Common myeloid progenitor, CD34-positive (primary cell): ENCODE measurements at regions not wholly inside any gene's neighbourhood (a gene's known extent, or its start where the extent isn't known, plus 50 kb on each side); places are given as distances from the start of the nearest gene placed in this dataset.

ENCODE experiments used
- CTCF ChIA-PET: fragments of 350-600 bp; sonication (Branson Sonifier 250); formaldehyde crosslinking; loops from one replicate; lab custom pipeline; 2021; ENCODE audit warnings: antibody characterized with exemption; lab: Charles Lee
- POLR2A ChIA-PET: fragments of 350-600 bp; sonication (Branson Sonifier 250); formaldehyde crosslinking; loops from one replicate; lab custom pipeline; 2021; ENCODE audit warnings: antibody characterized with exemption; lab: Charles Lee
- DNase-seq, 3 donors: peaks; one replicate each; pipeline versions ENCODE4 v3.0.0 to v3.0.0-alpha.2; 2013
- H3K27ac ChIP-seq, 2 experiments: 1 replicate in 1 of 2; 2 replicates in 1 of 2; pipeline ENCODE4 v1.7.0; 2013; ENCODE audit warnings: inconsistent platforms in 2 of 2, low read length in 2 of 2, mild to moderate bottlenecking in 2 of 2, low read depth in 1 of 2, moderate library complexity in 1 of 2; ENCODE audit not compliant: severe bottlenecking in 2 of 2, insufficient read depth in 1 of 2, poor library complexity in 1 of 2
- H3K27me3 ChIP-seq, 5 experiments: replicated peaks in 2 of 5; 1 replicate in 3 of 5; 2 replicates in 2 of 5; pipeline versions ENCODE4 v1.6.1 to v1.7.0; 2013; ENCODE audit warnings: low read length in 4 of 5, mild to moderate bottlenecking in 2 of 5, moderate library complexity in 2 of 5, inconsistent platforms in 1 of 5; ENCODE audit not compliant: insufficient read depth in 5 of 5, control insufficient read depth in 4 of 5
- H3K36me3 ChIP-seq, 4 experiments: 1 replicate in 2 of 4; 2 replicates in 2 of 4; pipeline versions ENCODE4 v1.6.1 to v1.7.0; 2013; ENCODE audit warnings: low read length in 3 of 4, control low read depth in 1 of 4, mild to moderate bottlenecking in 1 of 4; ENCODE audit not compliant: control insufficient read depth in 4 of 4, insufficient read depth in 4 of 4
- H3K4me1 ChIP-seq, 4 experiments: 1 replicate in 3 of 4; 2 replicates in 1 of 4; pipeline versions ENCODE4 v1.6.1 to v1.7.1; 2013; ENCODE audit warnings: low read length in 3 of 4, mild to moderate bottlenecking in 3 of 4, control low read depth in 1 of 4, inconsistent platforms in 1 of 4, moderate library complexity in 1 of 4; ENCODE audit not compliant: control insufficient read depth in 4 of 4, insufficient read depth in 4 of 4; ENCODE audit errors: control extremely low read depth in 1 of 4
- H3K4me3 ChIP-seq, 7 experiments: 1 replicate in 4 of 7; 2 replicates in 3 of 7; pipeline versions ENCODE4 v1.5.1 to v1.7.0; 2013; ENCODE audit warnings: mild to moderate bottlenecking in 7 of 7, low read length in 6 of 7, moderate library complexity in 6 of 7, inconsistent platforms in 2 of 7, low read depth in 2 of 7, control low read depth in 1 of 7; ENCODE audit not compliant: insufficient read depth in 4 of 7, control insufficient read depth in 1 of 7; ENCODE audit errors: extremely low read depth in 1 of 7
- H3K9me3 ChIP-seq, 5 experiments: 1 replicate in 4 of 5; 2 replicates in 1 of 5; pipeline versions ENCODE4 v1.6.1 to v1.7.1; 2013; ENCODE audit warnings: low read length in 4 of 5, mild to moderate bottlenecking in 2 of 5, inconsistent platforms in 1 of 5, low read depth in 1 of 5, moderate library complexity in 1 of 5; ENCODE audit not compliant: control insufficient read depth in 4 of 5, insufficient read depth in 2 of 5; ENCODE audit errors: control extremely low read depth in 1 of 5
- WGBS: methylation state at CpG from one replicate; pipeline ENCODE4 v1.1.5; 2013; ENCODE audit not compliant: insufficient coverage; 5-methylcytosine and 5-hydroxymethylcytosine counted together

- DNase-seq = no peak
Measured at GRCh38 chr6:155656024-155656423, 200.4 kb upstream of the NOX3 start.

GRCh38 chr6:155654474-155654873 is 198.8 kb upstream of the NOX3 start:
- CTCF ChIA-PET = no interaction called here
- Histone ChIP-seq H3K4me1 (no peaks in the 10 kb centered on the region), H3K9me3 (peaks cover 0 to 3% (median 2%) of the 10 kb centered on the region in 5 experiments), H3K4me3 (no peak overlapping the region), H3K36me3 (no peaks in the 10 kb centered on the region), H3K27ac (no peak overlapping the region), H3K27me3 (no peaks in the 10 kb centered on the region)
- DNase-seq = no peak
- POLR2A ChIA-PET = no interaction called here

More at GRCh38 chr6:155656024-155656423, 200.4 kb upstream of the NOX3 start:
- Histone ChIP-seq H3K27me3 (no peaks in the 10 kb centered on the region), H3K4me3 (no peak overlapping the region), H3K9me3 (peaks cover 0 to 3% (median 2%) of the 10 kb centered on the region in 5 experiments), H3K4me1 (no peaks in the 10 kb centered on the region), H3K27ac (no peak overlapping the region), H3K36me3 (no peaks in the 10 kb centered on the region)
- ChIA-PET POLR2A (interaction anchor here (0.6 kb wide), 1 partner anchor 43 kb away, joined by 4 read pairs; no protein-coding TSS in a partner anchor), CTCF (no interaction called here)
- 100% methylated on average over 1 of the region's 3 CpGs for WGBS

- POLR2A ChIA-PET = no interaction called here
- 100% methylated on average over 1 of the region's 5 CpGs for WGBS
- H3K36me3 ChIP-seq = no peaks in the 10 kb centered on the region
Measured at GRCh38 chr6:155648301-155648700, 192.7 kb upstream of the NOX3 start.

GRCh38 chr6:155647354-155647753 is 191.7 kb upstream of the NOX3 start:
- no peaks in the 10 kb centered on the region for H3K36me3 ChIP-seq
- H3K27ac ChIP-seq = no peak overlapping the region
- peaks cover 0 to 3% (median 0%) of the 10 kb centered on the region in 4 experiments for H3K4me1 ChIP-seq
- no peaks in the 10 kb centered on the region for H3K27me3 ChIP-seq
- ChIA-PET POLR2A (no interaction called here), CTCF (no interaction called here)
- H3K4me3 ChIP-seq = no peak overlapping the region
- no peak for DNase-seq
- H3K9me3 ChIP-seq = peaks cover 0 to 9% (median 4%) of the 10 kb centered on the region in 5 experiments

More at GRCh38 chr6:155648301-155648700, 192.7 kb upstream of the NOX3 start:
- CTCF ChIA-PET = no interaction called here
- no peak for DNase-seq
- H3K27me3 ChIP-seq = no peaks in the 10 kb centered on the region
- H3K9me3 ChIP-seq = peaks cover 0 to 3% (median 0%) of the 10 kb centered on the region in 5 experiments
- no peak overlapping the region for H3K27ac ChIP-seq
- H3K4me1 ChIP-seq = peaks cover 0 to 3% (median 0%) of the 10 kb centered on the region in 4 experiments
- H3K4me3 ChIP-seq = no peak overlapping the region

- CTCF ChIA-PET = no interaction called here
- DNase-seq = no peak
Measured at GRCh38 chr6:155646443-155646842, 190.8 kb upstream of the NOX3 start.

GRCh38 chr6:155645325-155645724 is 189.7 kb upstream of the NOX3 start:
- CTCF ChIA-PET = interaction anchor here (0.6 kb wide), 1 partner anchor 495 kb away, joined by 3 read pairs; no protein-coding TSS in a partner anchor
- Histone ChIP-seq H3K4me1 (peaks cover 0 to 3% (median 0%) of the 10 kb centered on the region in 4 experiments), H3K27ac (no peak overlapping the region), H3K27me3 (no peaks in the 10 kb centered on the region), H3K9me3 (peaks cover 0 to 16% (median 8%) of the 10 kb centered on the region in 5 experiments), H3K4me3 (no peak overlapping the region), H3K36me3 (no peaks in the 10 kb centered on the region)
- no peak for DNase-seq
- 100% methylated on average over 1 of the region's 2 CpGs for WGBS
- POLR2A ChIA-PET = no interaction called here

More at GRCh38 chr6:155646443-155646842, 190.8 kb upstream of the NOX3 start:
- Histone ChIP-seq H3K9me3 (peaks cover 0 to 10% (median 5%) of the 10 kb centered on the region in 5 experiments), H3K27ac (no peak overlapping the region), H3K36me3 (no peaks in the 10 kb centered on the region), H3K27me3 (no peaks in the 10 kb centered on the region), H3K4me1 (peaks cover 0 to 3% (median 0%) of the 10 kb centered on the region in 4 experiments), H3K4me3 (no peak overlapping the region)
- POLR2A ChIA-PET = no interaction called here
- WGBS = 100% methylated on average over 5 of the region's 5 CpGs

GRCh38 chr6:155641603-155642002 is 186.0 kb upstream of the NOX3 start:
- DNase-seq = peak in 2 of 3 donors; percentile 1 to 6
- CTCF ChIA-PET = no interaction called here
- H3K27me3 ChIP-seq = no peaks in the 10 kb centered on the region
- no peak overlapping the region for H3K4me3 ChIP-seq
- no peak overlapping the region for H3K27ac ChIP-seq
- POLR2A ChIA-PET = interaction anchor here (0.6 kb wide), 1 partner anchor 364 kb away, joined by 3 read pairs; no protein-coding TSS in a partner anchor
- no CpG with 5 or more reads among the region's 1 CpG for WGBS
- H3K9me3 ChIP-seq = peaks cover 1 to 25% (median 8%) of the 10 kb centered on the region in 5 experiments
- H3K36me3 ChIP-seq = no peaks in the 10 kb centered on the region
- H3K4me1 ChIP-seq = no peaks in the 10 kb centered on the region
